Sigmoid colon (tissue), 6 donors: ENCODE measurements at regions not wholly inside any gene's neighbourhood (a gene's known extent, or its start where the extent isn't known, plus 50 kb on each side); places are given as distances from the start of the nearest gene placed in this dataset.
"Not testable (repeated sequence)": the region's sequence is repeated elsewhere in the genome, so short reads cannot be mapped to it uniquely, and the experiment has no call there.

Experiments used
- DNase-seq: peaks from one replicate; pipeline ENCODE4 v3.0.0-alpha.2; 2019
- H3K27ac ChIP-seq, 4 donors: fragments of 200-600 bp; sonication (generic); one replicate each; pipeline ENCODE4 v1.5.1; 2016 to 2019; ENCODE audit warnings: mild to moderate bottlenecking in 1 of 4
- H3K27me3 ChIP-seq, 3 donors: fragments of 200-600 bp; sonication (generic); one replicate each; pipeline ENCODE4 v1.5.1; 2019; ENCODE audit warnings: mild to moderate bottlenecking in 1 of 3
- H3K36me3 ChIP-seq, 4 donors: fragments of 200-600 bp; sonication (generic); one replicate each; pipeline ENCODE4 v1.5.1; 2016 to 2019
- H3K4me1 ChIP-seq, 4 donors: fragments of 200-600 bp; sonication (generic); one replicate each; pipeline ENCODE4 v1.5.1; 2017 to 2019
- H3K4me3 ChIP-seq, 4 donors: fragments of 200-600 bp; sonication (generic); one replicate each; pipeline ENCODE4 v1.5.1; 2017 to 2019; ENCODE audit warnings: mild to moderate bottlenecking in 2 of 4, moderate library complexity in 1 of 4
- H3K9me3 ChIP-seq, 4 donors: fragments of 200-600 bp in 3 of 4; sonication (generic) in 3 of 4; one replicate each; pipeline versions ENCODE4 v1.5.1 to v1.6.1; 2013 to 2019
- CTCF ChIP-seq, 4 experiments: fragments of 450-650 bp in 3 of 4; fragments of 200-600 bp in 1 of 4; IDR thresholded peaks; one replicate each; pipeline ENCODE4 v1.5.1; 2016 to 2019; ENCODE audit warnings: antibody characterized with exemption in 4 of 4, mild to moderate bottlenecking in 3 of 4, moderate library complexity in 2 of 4
- EP300 ChIP-seq, 4 donors: sonication (generic); formaldehyde crosslinking; IDR thresholded peaks; one replicate each; pipeline ENCODE4 v1.6.1; 2017; ENCODE audit warnings: antibody characterized with exemption in 4 of 4
- POLR2A ChIP-seq, 2 donors: fragments of 450-650 bp; IDR thresholded peaks; one replicate each; pipeline ENCODE4 v1.6.1; 2016; ENCODE audit warnings: antibody characterized with exemption in 2 of 2, mild to moderate bottlenecking in 2 of 2, moderate library complexity in 2 of 2
- POLR2AphosphoS5 ChIP-seq, 4 donors: sonication (generic); formaldehyde crosslinking; IDR thresholded peaks; one replicate each; pipeline ENCODE4 v1.6.1; 2017; ENCODE audit warnings: antibody characterized with exemption in 4 of 4
- WGBS, 2 donors: extraction: QIAGEN DNeasy Blood & Tissue Kit; methylation state at CpG; one replicate each; pipeline ENCODE4 v1.1.7; 2013; 5-methylcytosine and 5-hydroxymethylcytosine counted together
- intact Hi-C: fragments of 100-400 bp; cut with DNase I; formaldehyde crosslinking; loops from one replicate; pipeline ENCODE4 v1.15.1; 2023
- donor health status: healthy with polysubstance abuse.
- donor health status: healthy.

GRCh38 chr2:21194147-21194546 is 70.4 kb downstream of the TDRD15 start:
- TF ChIP-seq POLR2A (IDR thresholded peaks at IDR 0.05): no peak
- WGBS, 2 donors: 15 to 50% methylated on average over 2 of the region's 2 CpGs
- H3K27me3 ChIP-seq: no peaks in the 10 kb centered on the region
- no peaks in the 10 kb centered on the region for H3K4me1 ChIP-seq
- no peak overlapping the region for H3K27ac ChIP-seq
- H3K9me3 ChIP-seq: no peaks in the 10 kb centered on the region
- H3K36me3 ChIP-seq: no peaks in the 10 kb centered on the region
- intact Hi-C loops: no loop called here
- no peak for DNase-seq
- no peak overlapping the region for H3K4me3 ChIP-seq

GRCh38 chr2:21194858-21195271 is 71.1 kb downstream of the TDRD15 start:
- H3K36me3 ChIP-seq: no peaks in the 10 kb centered on the region
- no peaks in the 10 kb centered on the region for H3K4me1 ChIP-seq
- no peaks in the 10 kb centered on the region for H3K27me3 ChIP-seq
- 45 to 80% methylated on average over 2 of the region's 2 CpGs for WGBS, 2 donors
- no peak overlapping the region for H3K27ac ChIP-seq
- no peak for DNase-seq
- no peak overlapping the region for H3K4me3 ChIP-seq
- intact Hi-C loops: no loop called here
- TF ChIP-seq EP300 (IDR thresholded peaks at IDR 0.05) (no peak), CTCF (IDR thresholded peaks at IDR 0.05) (no peak), POLR2A (IDR thresholded peaks at IDR 0.05) (no peak), POLR2AphosphoS5 (IDR thresholded peaks at IDR 0.05) (no peak)
- no peaks in the 10 kb centered on the region for H3K9me3 ChIP-seq

DNA sequence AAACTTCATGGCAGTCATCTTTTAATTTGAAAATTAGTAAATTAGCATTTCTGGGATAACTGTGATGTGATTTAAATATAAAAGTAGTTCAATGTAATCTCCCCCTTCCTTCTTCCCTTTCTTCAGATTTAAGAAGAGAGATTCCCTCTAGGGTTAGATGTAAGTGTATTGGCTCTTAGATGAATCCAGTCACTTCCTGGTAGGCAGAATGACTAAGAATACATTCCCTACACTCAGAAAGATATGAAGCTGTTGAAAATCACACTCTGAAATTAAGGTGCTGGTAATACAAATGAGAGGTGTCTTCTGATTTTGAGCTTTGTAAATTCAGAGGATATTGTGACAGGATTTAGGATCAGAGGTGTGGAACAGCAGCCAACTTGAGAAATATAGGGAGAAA is 71.6 kb downstream of the TDRD15 start:
- DNase-seq: no peak
- H3K27me3 ChIP-seq: no peaks in the 10 kb centered on the region
- H3K27ac ChIP-seq: no peak overlapping the region
- H3K4me3 ChIP-seq: no peak overlapping the region
- no peaks in the 10 kb centered on the region for H3K36me3 ChIP-seq
- TF ChIP-seq EP300 (IDR thresholded peaks at IDR 0.05) (no peak), POLR2A (IDR thresholded peaks at IDR 0.05) (no peak), CTCF (IDR thresholded peaks at IDR 0.05) (no peak), POLR2AphosphoS5 (IDR thresholded peaks at IDR 0.05) (no peak)
- H3K9me3 ChIP-seq: no peaks in the 10 kb centered on the region
- intact Hi-C loops: no loop called here
- H3K4me1 ChIP-seq: no peaks in the 10 kb centered on the region

GRCh38 chr2:21198637-21199036 is 74.9 kb downstream of the TDRD15 start:
- H3K4me1 ChIP-seq: no peaks in the 10 kb centered on the region
- intact Hi-C loops: no loop called here
- DNase-seq: no peak
- no peaks in the 10 kb centered on the region for H3K9me3 ChIP-seq
- H3K27ac ChIP-seq: no peak overlapping the region
- no peaks in the 10 kb centered on the region for H3K27me3 ChIP-seq
- no peak overlapping the region for H3K4me3 ChIP-seq
- WGBS, 2 donors: 88 to 89% methylated on average over 5 of the region's 5 CpGs
- TF ChIP-seq CTCF (IDR thresholded peaks at IDR 0.05) (no peak), EP300 (IDR thresholded peaks at IDR 0.05) (no peak), POLR2AphosphoS5 (IDR thresholded peaks at IDR 0.05) (no peak), POLR2A (IDR thresholded peaks at IDR 0.05) (no peak)
- no peaks in the 10 kb centered on the region for H3K36me3 ChIP-seq

GRCh38 chr2:21203976-21204375 is 80.2 kb downstream of the TDRD15 start:
- intact Hi-C loops: no loop called here

GRCh38 chr2:21214085-21214484 is 90.3 kb downstream of the TDRD15 start:
- H3K36me3 ChIP-seq, DNase-seq, H3K27me3 ChIP-seq, H3K27ac ChIP-seq, intact Hi-C loops, H3K9me3 ChIP-seq, H3K4me3 ChIP-seq, H3K4me1 ChIP-seq: not testable (repeated sequence)
- WGBS, 2 donors: 81 to 92% methylated on average over 10 of the region's 10 CpGs

More at GRCh38 chr2:21203976-21204375, 80.2 kb downstream of the TDRD15 start:
- no peak for DNase-seq
- Histone ChIP-seq H3K27ac (no peak overlapping the region), H3K4me3 (no peak overlapping the region), H3K36me3 (no peaks in the 10 kb centered on the region), H3K9me3 (no peaks in the 10 kb centered on the region), H3K4me1 (no peaks in the 10 kb centered on the region), H3K27me3 (no peaks in the 10 kb centered on the region)
- TF ChIP-seq EP300 (IDR thresholded peaks at IDR 0.05) (no peak), POLR2AphosphoS5 (IDR thresholded peaks at IDR 0.05) (no peak), POLR2A (IDR thresholded peaks at IDR 0.05) (no peak), CTCF (IDR thresholded peaks at IDR 0.05) (no peak)
